IPS-18c (cell line): ENCODE measurements at regions not wholly inside any gene's neighbourhood (a gene's known extent, or its start where the extent isn't known, plus 50 kb on each side); places are given as distances from the start of the nearest gene placed in this dataset.
"Not testable (repeated sequence)": the region's sequence is repeated elsewhere in the genome, so short reads cannot be mapped to it uniquely, and the experiment has no call there.

ENCODE experiments used
- H3K4me3 ChIP-seq: 2 replicates; pipeline ENCODE4 v1.7.0; 2013; ENCODE audit warnings: low read depth, mild to moderate bottlenecking, low read length, moderate library complexity; ENCODE audit not compliant: insufficient read depth
- H3K9me3 ChIP-seq: one replicate; pipeline ENCODE4 v1.6.1; 2013; ENCODE audit warnings: mild to moderate bottlenecking, low read length, moderate library complexity; ENCODE audit not compliant: control insufficient read depth, insufficient read depth

DNA sequence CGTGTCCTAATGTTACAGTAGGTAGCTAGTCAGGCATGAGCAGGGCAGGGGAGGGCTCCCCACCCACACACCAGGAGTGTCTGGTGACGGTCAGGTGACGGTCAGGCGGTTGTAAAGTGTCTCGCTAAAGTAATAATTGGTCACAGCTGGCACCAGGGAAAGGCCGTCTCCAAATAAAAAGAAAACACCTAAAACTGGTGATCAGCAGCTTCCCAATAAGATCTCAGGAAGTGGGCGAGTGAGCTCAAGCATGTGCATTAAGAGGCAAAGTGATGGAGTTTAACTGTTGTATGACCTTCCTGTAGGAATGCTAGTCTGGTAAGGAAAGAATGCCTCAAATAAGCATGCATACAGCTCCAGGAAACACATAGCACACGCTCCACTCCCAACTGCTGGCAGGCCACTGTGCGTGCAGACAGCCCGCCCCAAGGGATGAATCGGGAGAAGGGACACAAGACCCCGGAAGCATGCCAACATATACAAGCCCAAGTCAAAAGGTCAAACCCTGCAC is 177.1 kb downstream of the RNF144A start:
- Histone ChIP-seq H3K9me3 (no peaks in the 10 kb centered on the region), H3K4me3 (no peak overlapping the region)

DNA sequence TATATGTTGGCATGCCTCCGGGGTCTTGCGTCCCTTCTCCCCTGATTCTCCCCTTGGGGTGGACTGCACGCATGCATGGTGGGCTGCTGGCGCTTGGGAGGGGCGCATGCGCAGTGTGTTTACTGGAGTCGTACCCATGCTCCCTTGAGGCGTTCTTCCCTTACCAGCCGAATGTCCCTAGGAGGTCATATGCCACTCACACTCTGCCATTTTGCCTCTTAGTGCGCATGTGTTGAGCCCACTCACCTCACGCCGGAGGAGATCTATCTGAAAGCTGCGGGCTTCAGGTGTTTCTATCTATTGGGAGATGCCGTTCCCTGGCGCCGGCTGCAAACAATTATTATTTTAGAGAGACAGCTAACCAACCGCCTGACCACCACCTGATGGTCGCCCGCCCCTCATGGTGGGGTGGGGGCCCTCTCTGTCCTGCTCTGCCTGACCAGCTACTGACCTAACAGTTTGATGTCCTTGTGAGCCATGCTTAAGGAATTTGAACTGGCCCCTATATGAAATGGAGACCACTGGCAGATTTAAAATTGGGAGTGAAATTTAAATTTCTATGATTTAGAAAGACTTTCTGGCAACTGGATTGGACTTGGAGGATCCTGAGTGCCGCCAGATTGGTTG is 179.6 kb downstream of the RNF144A start:
- Histone ChIP-seq H3K9me3 (no peaks in the 10 kb centered on the region), H3K4me3 (no peak overlapping the region)

DNA sequence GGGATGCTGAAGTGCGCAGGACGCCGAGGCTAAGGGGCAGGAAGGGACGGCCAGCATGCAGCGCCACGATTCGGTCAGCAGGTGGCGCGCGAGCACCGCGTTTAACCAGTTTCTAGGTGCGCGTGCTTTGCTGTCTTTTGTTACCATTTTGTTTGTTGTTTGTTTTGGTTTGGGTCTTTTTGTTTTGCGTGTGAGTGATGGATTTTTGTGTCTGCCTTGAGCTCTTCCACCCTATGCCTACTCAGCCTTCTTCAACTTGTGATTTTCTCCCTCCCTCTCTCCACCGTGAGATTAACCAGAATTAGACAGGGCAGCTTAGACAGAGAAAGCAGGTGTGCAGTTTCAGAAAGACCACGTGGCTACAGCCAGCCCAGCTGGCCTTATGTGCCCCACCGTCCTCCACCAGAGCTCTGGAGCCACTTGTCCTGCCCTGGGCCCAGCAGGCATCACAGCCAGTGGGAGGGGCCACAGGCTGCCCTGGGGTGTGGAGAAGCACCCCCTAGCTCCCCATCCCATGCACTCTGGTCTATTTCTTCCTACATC is 180.2 kb downstream of the RNF144A start:
- H3K4me3 ChIP-seq: no peak overlapping the region

DNA sequence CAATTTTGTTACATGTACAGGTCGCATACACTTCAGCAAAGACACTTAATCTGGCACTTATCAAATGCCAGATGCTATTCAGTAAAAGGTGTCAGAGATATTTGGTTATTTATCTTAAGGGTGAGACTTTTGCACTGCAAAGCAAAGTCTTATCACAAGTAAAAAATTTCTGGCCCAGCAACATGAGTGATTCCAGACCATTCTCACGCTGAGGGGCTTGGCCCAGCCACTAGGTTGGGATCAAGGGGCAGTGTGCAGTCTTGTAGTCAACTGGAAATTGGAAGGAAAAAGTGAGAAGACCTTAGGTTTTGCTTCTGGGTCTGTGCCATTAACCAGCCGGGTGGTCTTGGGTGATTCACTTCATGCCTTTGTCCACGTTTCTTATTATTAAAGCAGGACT is 181.6 kb downstream of the RNF144A start:
- no peaks in the 10 kb centered on the region for H3K9me3 ChIP-seq
- no peak overlapping the region for H3K4me3 ChIP-seq

More for the DNA sequence above, 180.2 kb downstream of the RNF144A start:
- H3K9me3 ChIP-seq: no peaks in the 10 kb centered on the region

DNA sequence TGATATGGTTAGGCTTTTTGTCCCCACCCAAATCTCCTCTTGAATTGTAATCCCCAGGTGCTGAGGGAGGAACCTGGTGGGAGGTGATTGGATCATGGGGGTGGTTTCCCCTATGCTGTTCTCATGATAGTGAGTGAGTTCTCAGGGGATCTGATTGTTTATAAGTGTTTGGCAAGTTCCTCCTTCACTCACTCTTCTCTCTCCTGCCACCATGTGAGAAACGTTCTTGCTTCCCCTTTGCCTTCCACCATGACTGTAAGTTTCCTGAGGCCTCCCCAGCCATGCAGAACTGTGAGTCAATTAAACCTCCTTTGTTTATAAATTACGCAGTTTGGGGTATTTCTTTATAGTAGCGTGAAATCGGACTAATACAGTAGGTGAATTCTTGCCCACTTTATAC is 182.5 kb downstream of the RNF144A start:
- not testable (repeated sequence) for H3K9me3 ChIP-seq, H3K4me3 ChIP-seq

DNA sequence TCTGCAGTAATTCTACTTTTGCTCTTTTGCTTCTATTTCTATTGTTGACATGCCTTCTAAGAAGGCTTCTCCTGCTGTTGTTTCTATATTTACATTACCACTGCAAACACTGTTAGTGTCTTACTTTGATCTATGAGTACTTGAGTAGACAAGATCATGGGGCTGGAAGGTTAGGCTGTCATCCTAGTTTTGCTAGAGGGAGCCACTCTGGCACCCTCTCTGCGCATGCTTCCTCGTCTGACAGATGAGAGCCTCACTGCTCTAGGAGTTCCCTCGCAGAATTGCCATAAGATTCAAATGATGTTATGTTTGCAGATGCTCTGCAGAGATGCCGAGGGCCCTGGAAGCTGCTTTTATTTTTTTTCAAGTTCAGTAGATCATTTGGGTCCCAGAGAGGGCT is 185.6 kb downstream of the RNF144A start:
- Histone ChIP-seq H3K9me3 (no peaks in the 10 kb centered on the region), H3K4me3 (no peak overlapping the region)

DNA sequence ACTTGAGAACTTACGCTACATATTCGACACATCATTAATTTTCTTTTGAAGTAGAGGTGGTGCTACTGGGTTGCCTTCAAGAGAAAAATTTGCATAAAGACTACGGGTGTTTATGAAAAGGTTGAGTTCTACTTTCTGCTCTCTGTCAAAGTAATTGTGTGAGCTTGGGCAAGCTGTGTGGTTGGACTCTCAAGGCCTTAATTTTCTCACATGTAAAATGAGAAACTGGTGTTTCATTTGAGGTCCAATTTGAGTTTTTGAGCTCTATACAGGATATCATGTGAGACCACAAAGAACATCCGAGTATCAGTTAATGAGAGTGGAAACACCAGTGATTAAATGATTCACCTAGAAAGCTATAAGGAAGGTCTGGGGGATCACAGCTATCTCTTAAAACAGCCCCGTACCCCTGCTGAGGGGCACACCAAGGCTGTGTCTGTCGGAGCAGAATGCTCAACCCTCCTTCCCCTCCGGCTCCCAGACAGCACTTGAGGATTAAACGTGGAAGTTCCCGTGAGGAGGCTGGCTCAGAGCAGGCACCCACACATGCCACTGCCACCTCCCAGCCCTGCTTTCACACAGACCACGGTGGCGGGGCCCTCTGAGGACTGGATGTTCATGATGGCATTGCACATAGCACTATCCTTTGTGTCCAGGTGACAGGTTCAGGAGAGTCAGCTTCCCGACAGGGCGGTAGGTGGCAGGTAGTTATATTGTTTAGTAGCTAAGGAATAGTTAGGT is 191.8 kb downstream of the RNF144A start:
- no peak overlapping the region for H3K4me3 ChIP-seq
- H3K9me3 ChIP-seq: peaks cover 2% of the 10 kb centered on the region

DNA sequence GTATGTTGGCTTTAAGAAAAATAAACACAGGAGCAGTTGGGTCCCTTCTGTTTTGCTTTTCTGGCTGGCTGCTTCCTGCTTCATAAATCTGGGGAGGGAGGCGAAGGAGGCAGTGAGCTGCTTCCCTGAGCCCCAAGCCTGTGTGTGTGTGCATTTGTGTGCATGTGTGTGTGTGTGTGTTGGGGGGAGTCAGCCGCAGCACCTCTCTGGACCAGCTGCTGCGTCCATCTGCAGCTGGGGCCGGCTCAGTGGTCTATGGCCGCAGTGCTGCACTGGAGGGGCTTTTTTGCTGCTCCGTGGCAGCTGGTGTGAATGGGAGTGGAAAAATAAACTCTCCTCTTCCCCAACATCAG is 192.3 kb downstream of the RNF144A start:
- Histone ChIP-seq H3K9me3 (peaks cover 2% of the 10 kb centered on the region), H3K4me3 (no peak overlapping the region)

DNA sequence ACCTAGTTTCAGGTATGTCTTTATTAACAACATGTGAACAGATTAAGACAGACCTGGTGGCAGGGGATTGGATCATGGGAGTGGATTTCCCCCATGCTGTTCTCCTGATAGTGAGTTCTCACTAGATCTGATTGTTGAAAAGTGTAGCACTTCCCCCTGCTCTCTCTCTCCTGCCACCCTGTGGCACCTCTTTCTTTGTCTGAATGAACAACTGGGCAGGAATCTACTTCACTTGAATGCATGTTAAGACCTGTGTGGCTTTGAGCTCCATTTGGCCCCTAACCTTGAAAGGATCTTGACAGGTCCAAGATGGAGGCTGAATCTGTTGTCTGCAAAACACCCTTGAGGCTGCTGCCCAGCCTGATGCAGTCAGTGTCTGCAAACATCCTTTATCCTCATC is 194.4 kb downstream of the RNF144A start:
- Histone ChIP-seq H3K4me3 (no peak overlapping the region), H3K9me3 (peaks cover 2% of the 10 kb centered on the region)

DNA sequence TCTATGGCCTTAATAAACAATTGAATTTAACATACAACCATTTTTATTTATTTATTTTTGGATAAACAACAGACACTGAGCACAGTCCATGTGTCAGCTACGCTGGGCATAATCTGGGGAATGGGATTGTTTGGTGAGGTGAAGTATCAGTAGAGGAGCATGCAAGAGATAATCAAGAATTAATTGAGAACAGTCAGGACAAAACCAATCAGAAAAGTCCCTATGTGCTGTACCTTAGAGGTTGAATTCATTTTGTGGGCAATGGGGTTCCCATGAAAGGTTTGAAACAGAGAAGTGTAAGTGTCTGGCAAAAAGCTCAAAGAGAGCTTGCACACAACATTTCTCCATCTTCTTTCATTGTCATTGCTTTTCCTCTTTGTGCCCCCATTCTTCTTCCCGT is 198.2 kb downstream of the RNF144A start:
- Histone ChIP-seq H3K9me3 (peaks cover 2% of the 10 kb centered on the region), H3K4me3 (no peak overlapping the region)

DNA sequence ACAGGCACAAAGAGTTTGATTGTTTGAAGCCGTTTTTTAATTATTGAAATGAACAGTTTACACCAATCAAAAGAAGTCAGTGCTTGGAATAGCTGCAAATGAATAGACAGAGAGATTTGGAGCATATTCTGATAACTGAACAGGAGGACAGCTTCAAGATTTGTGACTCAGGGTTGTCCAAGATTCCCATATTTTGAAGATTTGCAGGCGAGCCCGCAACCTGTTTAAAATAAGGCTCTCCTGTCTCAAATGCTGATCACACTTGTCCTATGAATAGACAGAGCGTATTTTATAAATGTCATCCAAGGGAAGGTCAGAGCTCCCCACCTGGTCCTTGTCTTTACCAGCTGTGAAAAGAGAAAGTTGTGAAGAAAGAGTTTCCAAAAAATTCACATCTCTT is 198.7 kb downstream of the RNF144A start:
- H3K4me3 ChIP-seq: no peak overlapping the region
- H3K9me3 ChIP-seq: peaks cover 2% of the 10 kb centered on the region

DNA sequence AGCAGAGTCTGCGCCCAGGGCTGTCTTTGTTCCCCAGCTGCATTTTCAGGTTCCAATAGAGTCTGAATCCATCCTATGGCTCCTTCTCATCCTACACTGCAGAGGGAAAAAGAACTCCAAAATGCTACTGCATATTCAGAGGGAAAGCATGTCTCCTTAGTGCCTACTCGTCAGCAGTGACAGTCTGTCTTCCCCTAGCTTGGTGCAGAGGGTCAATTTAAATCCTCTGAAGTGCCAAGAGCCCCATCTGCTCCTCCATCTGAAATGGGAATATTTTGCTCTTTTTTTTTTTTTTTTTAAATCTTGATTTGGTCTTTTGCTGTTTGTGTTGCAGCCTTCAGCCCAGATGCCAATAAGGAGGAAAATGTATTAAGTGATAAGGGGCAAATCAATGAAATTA is 199.3 kb downstream of the RNF144A start:
- H3K4me3 ChIP-seq: no peak overlapping the region
- H3K9me3 ChIP-seq: peaks cover 2% of the 10 kb centered on the region

DNA sequence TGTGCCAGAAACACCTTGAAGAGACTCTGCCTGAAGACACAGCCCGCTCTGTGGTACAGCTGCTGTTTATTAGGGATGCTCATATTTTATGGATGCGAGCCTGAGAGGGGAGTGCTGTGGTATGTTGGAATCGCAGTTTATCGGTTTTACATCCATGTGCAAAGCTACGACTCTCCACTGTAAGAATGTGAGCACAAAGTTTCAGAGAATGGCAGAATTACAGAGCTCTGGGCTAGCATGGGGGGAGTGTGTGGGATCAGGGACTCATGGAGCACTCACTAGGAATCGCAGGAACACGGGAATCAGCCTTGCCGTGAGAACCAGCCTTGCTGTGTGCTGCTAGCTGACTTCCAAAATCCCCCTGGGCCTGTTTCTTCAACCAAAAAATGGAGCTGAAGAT is 199.9 kb downstream of the RNF144A start:
- H3K4me3 ChIP-seq: no peak overlapping the region

DNA sequence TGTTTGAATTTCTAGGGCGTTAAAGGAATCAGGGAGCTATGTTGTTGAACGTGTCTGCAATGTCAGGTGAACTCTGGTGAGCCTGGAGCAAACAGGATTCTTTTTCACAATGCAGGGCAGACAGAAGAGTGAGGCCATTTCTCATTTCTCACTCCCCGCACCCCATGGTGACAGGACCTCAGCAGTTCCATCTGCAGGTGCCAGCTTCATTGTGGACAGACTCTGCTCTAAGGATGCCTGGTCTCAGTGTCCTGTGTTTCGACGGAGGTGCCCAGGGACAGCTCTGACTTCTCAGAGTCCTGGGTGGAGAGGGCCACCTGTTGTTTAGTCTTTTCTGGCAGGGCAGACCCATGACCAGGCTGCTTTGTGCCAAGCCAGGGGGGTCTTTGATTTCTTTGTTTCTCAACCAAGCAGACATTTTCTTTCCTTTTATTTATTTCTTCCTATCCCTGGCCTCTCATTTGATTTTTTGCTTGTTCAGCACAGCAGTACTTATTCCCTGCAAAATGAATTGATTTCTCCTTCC is 201.5 kb downstream of the RNF144A start:
- peaks cover 2% of the 10 kb centered on the region for H3K9me3 ChIP-seq

More for the DNA sequence above, 199.9 kb downstream of the RNF144A start:
- H3K9me3 ChIP-seq: peaks cover 2% of the 10 kb centered on the region

DNA sequence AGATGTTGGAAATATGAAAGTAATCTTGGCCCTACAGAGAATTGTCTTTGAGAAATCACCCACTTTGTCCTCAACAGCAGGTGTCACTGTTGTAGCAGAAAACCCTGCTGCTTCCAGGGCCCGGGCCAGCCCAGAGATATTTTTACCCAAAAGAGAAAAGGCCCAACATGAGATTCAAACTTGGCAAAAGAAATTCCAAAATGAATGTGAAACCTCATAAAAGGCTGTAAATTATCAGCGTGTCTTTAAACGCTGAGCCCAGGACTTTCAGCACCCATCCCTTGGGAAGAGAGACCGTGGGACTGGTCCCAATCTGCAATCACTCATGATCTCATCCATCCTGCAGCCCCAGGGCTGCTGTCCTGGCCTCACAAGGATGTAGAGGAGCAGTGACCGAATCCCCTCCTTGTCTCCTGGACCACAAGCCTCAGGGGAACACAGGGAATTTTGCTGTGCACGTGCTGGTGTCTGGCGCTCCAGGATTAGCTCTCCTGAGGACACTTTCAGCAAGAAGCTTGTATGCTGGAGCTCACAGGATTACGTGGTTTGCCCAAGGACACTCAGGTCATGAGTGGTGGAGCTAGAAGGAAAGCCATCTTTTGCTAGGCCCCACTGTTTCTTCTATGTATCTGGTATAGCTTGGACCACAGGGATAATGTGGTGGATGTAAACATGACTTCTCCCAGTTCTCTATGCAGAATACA is 202.1 kb downstream of the RNF144A start:
- no peak overlapping the region for H3K4me3 ChIP-seq
- H3K9me3 ChIP-seq: no peaks in the 10 kb centered on the region

More for the DNA sequence above, 201.5 kb downstream of the RNF144A start:
- no peak overlapping the region for H3K4me3 ChIP-seq

DNA sequence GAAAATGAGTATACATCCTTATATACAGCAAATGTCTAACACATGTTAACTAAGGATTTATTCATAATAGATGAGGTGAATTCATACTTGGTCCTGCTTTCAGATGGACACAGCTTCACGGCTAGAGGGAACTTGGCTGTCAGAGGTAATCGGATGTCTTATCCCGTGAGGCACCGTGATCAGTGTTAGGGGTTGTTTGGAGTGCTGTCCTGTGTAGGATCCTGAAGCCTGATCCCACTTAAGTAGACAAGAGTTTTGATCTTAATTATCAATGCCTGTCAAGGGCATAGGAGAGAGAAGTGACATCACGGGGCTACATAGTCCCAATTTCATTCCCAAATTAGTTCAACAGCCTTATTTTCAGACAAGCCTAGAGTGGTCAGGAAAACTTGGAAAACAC is 204.6 kb downstream of the RNF144A start:
- H3K4me3 ChIP-seq: no peak overlapping the region
- H3K9me3 ChIP-seq: peaks cover 2% of the 10 kb centered on the region

DNA sequence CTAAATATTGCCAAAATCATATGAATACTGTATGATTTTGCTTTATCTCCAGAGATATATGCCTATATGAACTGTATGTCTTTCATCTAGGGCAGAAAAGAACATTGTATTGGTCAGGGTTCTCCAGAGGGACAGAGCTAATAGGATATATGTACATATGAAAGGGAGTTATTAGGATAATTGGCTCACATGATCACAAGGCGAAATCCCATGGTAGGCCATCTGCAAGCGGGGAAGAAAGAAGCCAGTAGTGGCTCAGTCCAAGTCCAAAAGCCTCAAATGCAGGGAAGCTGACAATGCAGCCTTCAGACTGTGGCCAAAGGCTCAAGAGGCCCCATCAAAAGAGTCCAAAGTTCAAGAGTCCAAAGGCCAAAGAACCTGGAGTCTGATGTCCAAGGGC is 209.9 kb downstream of the RNF144A start:
- H3K9me3 ChIP-seq: peaks cover 2% of the 10 kb centered on the region
- H3K4me3 ChIP-seq: no peak overlapping the region

DNA sequence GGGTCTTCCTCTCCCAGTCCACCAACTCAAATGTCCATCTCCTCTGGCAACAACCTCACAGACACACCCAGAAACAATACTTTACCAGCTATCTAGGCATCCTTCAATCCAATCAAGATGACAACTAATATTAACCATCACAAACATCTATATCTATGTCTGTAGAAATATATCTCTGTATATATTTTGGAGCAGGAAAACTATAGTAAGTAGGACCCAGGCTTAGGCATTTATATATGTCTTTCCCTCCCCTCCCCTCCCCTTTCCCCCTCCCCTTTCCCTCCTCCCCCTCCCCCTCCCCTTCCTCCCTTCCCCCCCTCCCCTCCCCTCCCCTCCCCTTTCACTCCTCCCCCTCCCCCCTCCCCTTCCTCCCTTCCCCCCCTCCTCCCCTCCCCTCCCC is 210.5 kb downstream of the RNF144A start:
- H3K4me3 ChIP-seq: no peak overlapping the region
- H3K9me3 ChIP-seq: peaks cover 2% of the 10 kb centered on the region
